Uterus (tissue), 3 donors: ENCODE measurements at regions not wholly inside any gene's neighbourhood (a gene's known extent, or its start where the extent isn't known, plus 50 kb on each side); places are given as distances from the start of the nearest gene placed in this dataset.

ENCODE experiments used
- DNase-seq, 2 donors: peaks; one replicate each; pipeline ENCODE4 v3.0.0-alpha.2; 2019 to 2020
- H3K27ac ChIP-seq, 2 donors: fragments of 200-600 bp; sonication (generic); 1 replicate in 1 of 2; 2 replicates in 1 of 2; pipeline ENCODE4 v1.5.1; 2016 to 2018
- H3K27me3 ChIP-seq, 2 donors: fragments of 200-600 bp; sonication (generic); one replicate each; pipeline ENCODE4 v1.5.1; 2018 to 2019; ENCODE audit warnings: control low read depth in 1 of 2
- H3K36me3 ChIP-seq, 2 donors: fragments of 200-600 bp; sonication (generic); one replicate each; pipeline ENCODE4 v1.5.1; 2019; ENCODE audit warnings: control low read depth in 1 of 2
- H3K4me1 ChIP-seq, 2 donors: fragments of 200-600 bp; sonication (generic); one replicate each; pipeline ENCODE4 v1.5.1; 2018 to 2019; ENCODE audit warnings: control low read depth in 1 of 2
- H3K4me3 ChIP-seq, 2 donors: fragments of 200-600 bp; sonication (generic); 1 replicate in 1 of 2; 2 replicates in 1 of 2; pipeline ENCODE4 v1.5.1; 2018 to 2019; ENCODE audit warnings: mild to moderate bottlenecking in 1 of 2
- H3K9me3 ChIP-seq, 2 donors: fragments of 200-600 bp; sonication (generic); one replicate each; pipeline ENCODE4 v1.5.1; 2019; ENCODE audit warnings: control low read depth in 1 of 2
- CTCF ChIP-seq, 4 experiments: fragments of 200-600 bp in 2 of 4; fragments of 450-650 bp in 2 of 4; sonication (generic) in 2 of 4; IDR thresholded peaks; one replicate each; pipeline ENCODE4 v1.5.1; 2016 to 2019; ENCODE audit warnings: antibody characterized with exemption in 4 of 4, mild to moderate bottlenecking in 2 of 4, moderate library complexity in 1 of 4
- POLR2A ChIP-seq, 2 donors: fragments of 450-650 bp; IDR thresholded peaks; one replicate each; pipeline ENCODE4 v1.6.1; 2016; ENCODE audit warnings: antibody characterized with exemption in 2 of 2, mild to moderate bottlenecking in 1 of 2, moderate library complexity in 1 of 2
- intact Hi-C: fragments of 100-400 bp; cut with DNase I; formaldehyde crosslinking; loops from one replicate; pipeline ENCODE4 v1.15.1; 2023; ENCODE audit warnings: low total_unique reads
- donor health status: DM: yes; HTN: yes; CAD: no.

DNA sequence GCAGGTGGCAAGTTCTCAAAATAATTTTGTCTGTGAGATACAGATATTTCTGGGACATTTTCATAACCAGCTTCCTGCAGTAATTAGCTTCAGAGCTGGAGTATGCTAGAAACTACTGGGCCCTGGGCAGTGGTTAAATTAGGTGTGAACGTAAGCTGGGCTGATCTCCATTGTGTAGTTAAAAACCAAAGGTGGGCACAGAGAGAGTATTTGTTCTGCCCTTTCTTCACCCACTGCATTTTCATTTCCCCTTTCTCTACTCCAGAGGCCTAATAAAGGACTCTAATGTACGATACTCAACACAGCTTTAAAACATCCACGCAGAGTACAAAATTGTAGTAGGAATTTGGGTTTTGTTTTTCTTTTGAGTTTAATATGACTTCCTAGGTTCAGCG, 252.7 kb downstream of the SPRY1 start:
- no peak for DNase-seq
- H3K27me3 ChIP-seq: no peaks in the 10 kb centered on the region
- no peak overlapping the region for H3K4me3 ChIP-seq
- no peaks in the 10 kb centered on the region for H3K36me3 ChIP-seq
- peak overlapping the region; percentile 61 to 69 for H3K27ac ChIP-seq
- intact Hi-C loops: no loop called here
- H3K9me3 ChIP-seq: no peaks in the 10 kb centered on the region
- peaks cover 0 to 20% of the 10 kb centered on the region in 2 donors for H3K4me1 ChIP-seq
- TF ChIP-seq POLR2A (IDR thresholded peaks at IDR 0.05) (no peak), CTCF (IDR thresholded peaks at IDR 0.05) (no peak)

DNA sequence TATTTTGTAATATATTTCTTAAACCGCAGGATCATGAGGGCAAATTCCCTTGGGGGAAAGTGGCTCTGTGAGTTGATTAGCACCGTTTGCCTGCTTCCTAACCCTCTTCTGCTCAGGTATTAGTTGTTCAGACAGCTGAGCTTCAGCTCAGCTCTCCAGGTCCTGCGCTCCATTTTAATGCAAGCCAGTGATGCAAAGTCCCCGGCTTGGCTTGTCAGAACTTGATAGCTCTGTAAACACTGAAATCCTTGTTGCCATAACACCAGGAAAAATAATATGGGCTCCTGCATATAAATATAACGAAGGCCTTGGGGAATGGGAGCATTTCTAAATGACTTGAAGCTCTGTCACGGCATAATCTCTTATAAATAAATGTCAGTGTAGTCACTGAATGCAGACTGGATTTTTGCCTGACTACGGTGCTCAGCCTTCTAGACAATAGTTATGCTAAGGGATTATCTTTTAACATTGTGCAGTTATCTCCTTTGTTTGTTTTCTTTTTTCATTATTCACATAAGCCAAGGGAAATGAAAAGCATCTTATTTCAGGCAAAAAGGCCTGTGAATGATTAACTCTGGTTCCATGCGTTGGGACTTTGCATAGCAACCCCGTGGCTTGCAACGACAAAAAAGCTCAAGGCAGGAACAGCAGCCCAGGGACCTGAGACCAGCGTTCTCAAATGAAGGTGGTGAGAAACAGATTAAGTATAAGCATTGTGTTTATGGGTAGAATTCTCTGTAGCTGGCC, 253.2 kb downstream of the SPRY1 start:
- TF ChIP-seq CTCF (IDR thresholded peaks at IDR 0.05): no peak
- TF ChIP-seq POLR2A (IDR thresholded peaks at IDR 0.05): no peak
- peak in 1 of 2 donors; percentile 38 for DNase-seq
- Histone ChIP-seq H3K27ac (peak overlapping the region; percentile 61 to 69), H3K27me3 (no peaks in the 10 kb centered on the region), H3K9me3 (no peaks in the 10 kb centered on the region), H3K36me3 (no peaks in the 10 kb centered on the region), H3K4me3 (no peak overlapping the region), H3K4me1 (peaks cover 0 to 20% of the 10 kb centered on the region in 2 donors)
- intact Hi-C loops: no loop called here

DNA sequence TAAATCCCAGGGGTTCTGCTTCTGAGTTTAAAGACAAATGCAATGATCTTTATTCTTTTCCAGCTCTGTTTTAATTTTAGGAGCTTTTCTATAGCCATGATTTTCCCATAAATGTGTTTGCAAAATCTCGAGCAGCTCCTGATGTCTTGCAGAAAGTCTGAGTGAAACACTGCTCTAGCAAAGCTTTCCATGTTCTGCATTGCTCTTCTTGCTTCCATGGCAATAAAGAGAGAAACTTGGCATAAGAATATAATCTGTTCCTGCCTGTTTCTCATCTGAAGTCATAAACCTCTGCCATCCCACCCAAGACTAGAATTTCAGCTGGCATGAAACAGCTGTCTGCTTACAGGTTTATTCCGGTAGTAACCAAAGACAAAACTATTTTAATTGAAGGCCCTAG, 254.5 kb downstream of the SPRY1 start:
- no peaks in the 10 kb centered on the region for H3K36me3 ChIP-seq
- H3K27me3 ChIP-seq: no peaks in the 10 kb centered on the region
- peaks cover 0 to 20% of the 10 kb centered on the region in 2 donors for H3K4me1 ChIP-seq
- no peaks in the 10 kb centered on the region for H3K9me3 ChIP-seq
- no peak for DNase-seq
- H3K27ac ChIP-seq: peak overlapping the region; percentile 47 to 69
- intact Hi-C loops: no loop called here
- H3K4me3 ChIP-seq: no peak overlapping the region
- TF ChIP-seq CTCF (IDR thresholded peaks at IDR 0.05) (no peak), POLR2A (IDR thresholded peaks at IDR 0.05) (no peak)

DNA sequence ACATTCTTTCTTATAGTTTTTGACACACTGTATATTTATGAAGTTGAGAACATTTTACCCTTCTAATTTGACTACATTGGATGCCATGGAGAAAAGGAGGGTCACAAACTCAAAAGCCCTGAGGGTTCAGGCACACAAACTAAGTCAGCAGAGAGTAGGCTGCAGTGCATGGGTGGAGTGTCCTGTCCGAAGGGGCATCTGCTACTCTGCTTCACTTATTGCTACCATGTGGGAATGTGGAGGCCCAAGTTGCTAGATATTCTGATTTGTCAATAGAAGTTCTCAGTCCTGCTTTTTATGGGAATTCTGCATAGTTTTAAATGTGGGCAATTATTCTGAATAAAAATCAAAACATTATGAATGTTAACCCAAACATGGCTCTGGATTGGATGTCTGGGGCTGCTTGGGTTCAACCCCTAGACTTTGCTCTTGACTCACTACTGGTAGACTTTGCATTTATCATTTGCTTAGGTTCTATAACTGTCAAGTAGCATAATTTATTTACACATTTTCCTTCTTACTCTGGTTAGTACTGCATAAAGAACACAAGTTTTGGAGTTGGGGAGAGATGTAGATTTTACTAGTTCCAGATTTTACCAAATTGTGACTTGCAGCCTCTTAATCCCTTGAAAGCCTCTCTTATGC, 255.1 kb downstream of the SPRY1 start:
- no peaks in the 10 kb centered on the region for H3K9me3 ChIP-seq
- TF ChIP-seq CTCF (IDR thresholded peaks at IDR 0.05) (no peak), POLR2A (IDR thresholded peaks at IDR 0.05) (no peak)
- H3K27me3 ChIP-seq: no peaks in the 10 kb centered on the region
- no peak overlapping the region for H3K4me3 ChIP-seq
- peak overlapping the region; percentile 24 to 47 for H3K27ac ChIP-seq
- no peaks in the 10 kb centered on the region for H3K36me3 ChIP-seq
- peaks cover 0 to 20% of the 10 kb centered on the region in 2 donors for H3K4me1 ChIP-seq
- no peak for DNase-seq
- intact Hi-C loops: no loop called here

- no peak for DNase-seq
- intact Hi-C loops: no loop called here
- TF ChIP-seq POLR2A (IDR thresholded peaks at IDR 0.05): no peak
- TF ChIP-seq CTCF (IDR thresholded peaks at IDR 0.05): no peak
- H3K27ac ChIP-seq: peak overlapping the region in 1 of 2 donors; percentile 24
- H3K4me1 ChIP-seq: peaks cover 0 to 20% of the 10 kb centered on the region in 2 donors
- H3K27me3 ChIP-seq: no peaks in the 10 kb centered on the region
- H3K9me3 ChIP-seq: no peaks in the 10 kb centered on the region
- no peaks in the 10 kb centered on the region for H3K36me3 ChIP-seq
- H3K4me3 ChIP-seq: no peak overlapping the region
These were observed 255.9 kb downstream of the SPRY1 start for GRCh38 chr4:123652476-123652875.
